K562 (cell line): ENCODE measurements at regions not wholly inside any gene's neighbourhood (a gene's known extent, or its start where the extent isn't known, plus 50 kb on each side); places are given as distances from the start of the nearest gene placed in this dataset.
A peak's percentile ranks its signal among the peaks of the same experiment; 100 is the strongest.

ENCODE experiments used
- BHLHE40 ChIP-seq: IDR thresholded peaks from 2 replicates; pipeline ENCODE4 v1.6.1; 2011; ENCODE audit warnings: low read length, improper control_type of control experiment
- CBX3 ChIP-seq, 2 experiments: IDR thresholded peaks; 1 replicate in 1 of 2; 2 replicates in 1 of 2; pipeline ENCODE4 v1.6.1; 2012; ENCODE audit warnings: inconsistent platforms in 2 of 2, low read length in 2 of 2, borderline replicate concordance in 1 of 2, control low read depth in 1 of 2
- CGGBP1 ChIP-seq: fragments of 250-450 bp; sonication (Bioruptor Pico); IDR thresholded peaks from 2 replicates; pipeline ENCODE4 v1.9.0; 2021; ENCODE audit warnings: mild to moderate bottlenecking
- CREB1 ChIP-seq, 2 experiments: sonication (generic) in 1 of 2; formaldehyde crosslinking in 1 of 2; IDR thresholded peaks; 2 replicates each; pipeline versions ENCODE4 v1.6.1 to v1.8.0; 2012 to 2022; ENCODE audit warnings: inconsistent platforms in 1 of 2, mild to moderate bottlenecking in 1 of 2, missing genetic modification reagents in 1 of 2, moderate library complexity in 1 of 2
- CREM ChIP-seq: IDR thresholded peaks from 2 replicates; pipeline ENCODE4 v1.6.1; 2014; ENCODE audit warnings: antibody characterized with exemption, low read depth
- FUS ChIP-seq: fragments of 200-400 bp; formaldehyde crosslinking; optimal IDR thresholded peaks from 2 replicates; pipeline ENCODE3; 2017; ENCODE audit warnings: low read depth, low read length
- JUN ChIP-seq, 2 experiments: sonication (generic) in 1 of 2; formaldehyde crosslinking in 1 of 2; IDR thresholded peaks; 2 replicates each; pipeline versions ENCODE4 v1.6.1 to v1.8.0; 2012 to 2022; ENCODE audit warnings: borderline replicate concordance in 2 of 2, mild to moderate bottlenecking in 2 of 2, improper control_type of control experiment in 1 of 2, low read depth in 1 of 2, low read length in 1 of 2, missing genetic modification reagents in 1 of 2
- MAX ChIP-seq: sonication (generic); formaldehyde crosslinking; IDR thresholded peaks from 2 replicates; pipeline ENCODE4 v1.9.0; 2022; ENCODE audit warnings: mild to moderate bottlenecking, missing genetic modification reagents
- MEF2A ChIP-seq: IDR thresholded peaks from 2 replicates; pipeline ENCODE4 v1.6.1; 2011; ENCODE audit warnings: low read depth, mild to moderate bottlenecking, low read length, moderate library complexity; ENCODE audit not compliant: control insufficient read depth
- POLR2B ChIP-seq: fragments of 450-650 bp; IDR thresholded peaks from 2 replicates; pipeline ENCODE4 v1.6.1; 2018; ENCODE audit warnings: low read depth; ENCODE audit not compliant: partially characterized antibody
- SMAD2 ChIP-seq: fragments of 150-350 bp; IDR thresholded peaks from 2 replicates; pipeline ENCODE4 v1.6.1; 2014; ENCODE audit warnings: low read depth, mild to moderate bottlenecking, low read length
- SNIP1 ChIP-seq: fragments of 450-650 bp; IDR thresholded peaks from 2 replicates; pipeline ENCODE4 v1.7.1; 2017; ENCODE audit warnings: low read depth, mild to moderate bottlenecking
- SRF ChIP-seq, 2 experiments: fragments of 250-450, 450-650 bp in 1 of 2; sonication (Bioruptor Pico) in 1 of 2; sonication (generic) in 1 of 2; formaldehyde crosslinking; IDR thresholded peaks; 2 replicates each; pipeline versions ENCODE4 v1.5.0 to v1.5.1; 2020 to 2022; ENCODE audit warnings: mild to moderate bottlenecking in 1 of 2, missing genetic modification reagents in 1 of 2
- ZFP30 ChIP-seq: fragments of 250-450 bp; sonication (Bioruptor Pico); IDR thresholded peaks from 2 replicates; pipeline ENCODE4 v1.8.0; 2022; ENCODE audit warnings: moderate library complexity, mild to moderate bottlenecking, inconsistent platforms, borderline replicate concordance
- ZNF197 ChIP-seq: fragments of 200-800 bp; sonication (Bioruptor generic); IDR thresholded peaks from 2 replicates; pipeline ENCODE4 v1.6.1; 2016; ENCODE audit warnings: low read depth, missing genetic modification characterization, missing compliant biosample characterization
- ZNF24 ChIP-seq: fragments of 450-650 bp; IDR thresholded peaks from 2 replicates; pipeline ENCODE4 v1.6.1; 2016
- ZNF263 ChIP-seq: sonication (generic); formaldehyde crosslinking; IDR thresholded peaks from 2 replicates; pipeline ENCODE4 v1.8.0; 2022; ENCODE audit warnings: mild to moderate bottlenecking, missing genetic modification reagents, borderline replicate concordance
- ZNF282 ChIP-seq: sonication (generic); formaldehyde crosslinking; IDR thresholded peaks from 2 replicates; pipeline ENCODE4 v1.8.1; 2023; ENCODE audit warnings: missing genetic modification reagents
- ZNF696 ChIP-seq: fragments of 250-450 bp; sonication (Bioruptor Pico); conservative IDR thresholded peaks from 2 replicates; pipeline ENCODE4 v1.4.0; 2020; ENCODE audit warnings: mild to moderate bottlenecking, moderate library complexity
- TF ChIP-seq, protein P1 (sequence below): fragments of 250-450 bp; sonication (Bioruptor Pico); IDR thresholded peaks from 2 replicates; pipeline ENCODE4 v1.5.0; 2021
- TF ChIP-seq, protein P2 (sequence below): sonication (generic); formaldehyde crosslinking; IDR thresholded peaks from 2 replicates; pipeline ENCODE4 v1.8.1; 2022; ENCODE audit warnings: missing genetic modification reagents

DNA sequence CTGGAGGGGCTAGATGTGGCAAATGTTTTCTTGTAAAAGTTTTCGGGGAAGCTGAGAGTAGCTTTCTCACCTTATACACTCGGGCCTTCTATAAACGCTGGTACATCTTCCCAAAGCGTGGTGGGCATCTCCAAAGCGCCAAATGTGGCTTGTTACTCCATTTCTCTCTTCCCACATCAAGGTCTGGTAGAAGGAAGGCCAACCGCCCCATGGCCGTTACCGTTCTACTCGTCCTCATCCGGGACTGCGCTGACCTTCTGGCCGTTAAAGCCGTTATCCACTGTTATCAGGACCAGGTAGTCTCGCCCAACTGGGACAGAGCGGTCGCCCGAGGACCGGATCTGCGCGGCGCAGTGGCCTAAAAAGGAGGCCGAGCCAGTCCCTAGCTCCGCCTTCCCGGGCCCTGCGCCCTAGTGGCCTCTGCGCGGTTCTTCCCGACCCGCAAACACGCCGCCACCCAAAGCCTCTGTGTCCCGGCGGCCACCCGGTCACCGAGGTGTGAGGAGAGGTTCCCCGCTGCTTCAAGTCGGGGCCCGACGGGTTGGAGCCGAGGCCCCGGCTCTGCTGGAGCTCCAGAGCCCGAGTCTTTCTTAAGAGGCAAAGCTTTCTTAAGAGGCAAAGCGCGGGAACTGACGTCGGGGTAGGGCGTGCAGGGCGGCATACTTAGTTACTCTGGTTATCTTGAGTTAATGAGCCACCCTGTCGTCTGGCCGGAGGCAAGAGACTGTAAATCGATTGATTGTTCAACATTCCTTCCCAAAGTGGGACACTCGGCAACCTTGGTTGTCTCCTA, 90.5 kb downstream of the GPX5 start (continued):
- TF ChIP-seq, protein P1, sequence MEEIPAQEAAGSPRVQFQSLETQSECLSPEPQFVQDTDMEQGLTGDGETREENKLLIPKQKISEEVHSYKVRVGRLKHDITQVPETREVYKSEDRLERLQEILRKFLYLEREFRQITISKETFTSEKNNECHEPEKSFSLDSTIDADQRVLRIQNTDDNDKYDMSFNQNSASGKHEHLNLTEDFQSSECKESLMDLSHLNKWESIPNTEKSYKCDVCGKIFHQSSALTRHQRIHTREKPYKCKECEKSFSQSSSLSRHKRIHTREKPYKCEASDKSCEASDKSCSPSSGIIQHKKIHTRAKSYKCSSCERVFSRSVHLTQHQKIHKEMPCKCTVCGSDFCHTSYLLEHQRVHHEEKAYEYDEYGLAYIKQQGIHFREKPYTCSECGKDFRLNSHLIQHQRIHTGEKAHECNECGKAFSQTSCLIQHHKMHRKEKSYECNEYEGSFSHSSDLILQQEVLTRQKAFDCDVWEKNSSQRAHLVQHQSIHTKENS (CRISPR knock-in tag), result no peak
- TF ChIP-seq SNIP1 (no peak), ZNF263 (CRISPR knock-in tag) (peak; percentile 79; the same call in 1 of the 2 replicates), CREB1 (IDR thresholded peaks at IDR 0.05) (peak; percentile 32; the same call in 1 of the 2 replicates), CREB1 (CRISPR knock-in tag; IDR thresholded peaks at IDR 0.05) (peak; percentile 81), CGGBP1 (CRISPR knock-in tag) (peak; percentile 49), BHLHE40 (peak; percentile 70), ZNF282 (CRISPR knock-in tag) (0 out of 2 replicates have a peak, but pooled peaks have one; percentile 36), FUS (no peak), ZNF696 (CRISPR knock-in tag) (no peak), CBX3 (IDR thresholded peaks at IDR 0.05; ENCODE audit: borderline replicate concordance in 1 of 2, low read length in 2 of 2) (peak in 1 of 2 experiments; percentile 89; a peak in 2 of 3 replicates), JUN (IDR thresholded peaks at IDR 0.05; ENCODE audit: borderline replicate concordance, low read depth, low read length) (peak; percentile 46; the same call in 1 of the 2 replicates), JUN (CRISPR knock-in tag; IDR thresholded peaks at IDR 0.05; ENCODE audit: borderline replicate concordance) (peak; percentile 90; the same call in 1 of the 2 replicates), ZNF24 (peak; percentile 65; the same call in 1 of the 2 replicates), ZNF197 (0 out of 2 replicates have a peak, but pooled peaks have one; percentile 20), SMAD2 (no peak), SRF (CRISPR knock-in tag; IDR thresholded peaks at IDR 0.05) (peak; percentile 91 to 99), MAX (CRISPR knock-in tag) (peak; percentile 99), ZFP30 (CRISPR knock-in tag) (no peak), MEF2A (no peak), CREM (peak; percentile 83), POLR2B (peak; percentile 95)
- TF ChIP-seq, protein P2, sequence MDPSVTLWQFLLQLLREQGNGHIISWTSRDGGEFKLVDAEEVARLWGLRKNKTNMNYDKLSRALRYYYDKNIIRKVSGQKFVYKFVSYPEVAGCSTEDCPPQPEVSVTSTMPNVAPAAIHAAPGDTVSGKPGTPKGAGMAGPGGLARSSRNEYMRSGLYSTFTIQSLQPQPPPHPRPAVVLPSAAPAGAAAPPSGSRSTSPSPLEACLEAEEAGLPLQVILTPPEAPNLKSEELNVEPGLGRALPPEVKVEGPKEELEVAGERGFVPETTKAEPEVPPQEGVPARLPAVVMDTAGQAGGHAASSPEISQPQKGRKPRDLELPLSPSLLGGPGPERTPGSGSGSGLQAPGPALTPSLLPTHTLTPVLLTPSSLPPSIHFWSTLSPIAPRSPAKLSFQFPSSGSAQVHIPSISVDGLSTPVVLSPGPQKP (CRISPR knock-in tag), result 0 out of 2 replicates have a peak, but pooled peaks have one; percentile 91
